Body of pancreas (tissue), 4 donors: ENCODE measurements at regions not wholly inside any gene's neighbourhood (a gene's known extent, or its start where the extent isn't known, plus 50 kb on each side); places are given as distances from the start of the nearest gene placed in this dataset.
A peak's percentile ranks its signal among the peaks of the same experiment; 100 is the strongest.

Experiments used
- ATAC-seq: fragments of 150-250 bp; one replicate; pipeline ENCODE4 v1.9.1; 2016
- DNase-seq, 4 donors: peaks; one replicate each; pipeline ENCODE4 v3.0.0-alpha.2; 2019
- H3K27ac ChIP-seq, 4 donors: fragments of 200-600 bp; sonication (generic); 1 replicate in 3 of 4; 2 replicates in 1 of 4; pipeline versions ENCODE4 v1.5.1 to v1.6.1; 2016 to 2019; ENCODE audit warnings: mild to moderate bottlenecking in 1 of 4, mixed read lengths in 1 of 4, moderate library complexity in 1 of 4
- H3K27me3 ChIP-seq, 2 donors: fragments of 200-600 bp; sonication (generic); one replicate each; pipeline ENCODE4 v1.6.0; 2016; ENCODE audit warnings: mild to moderate bottlenecking in 1 of 2
- H3K36me3 ChIP-seq, 2 donors: fragments of 200-600 bp; sonication (generic); replicated peaks in 1 of 2; 2 replicates each; pipeline ENCODE4 v1.5.1; 2016; ENCODE audit warnings: low read depth in 2 of 2; ENCODE audit not compliant: insufficient read depth in 1 of 2
- H3K4me1 ChIP-seq: fragments of 200-600 bp; sonication (generic); one replicate; pipeline ENCODE4 v1.6.0; 2016
- H3K4me3 ChIP-seq, 2 donors: fragments of 200-600 bp; sonication (generic); 1 replicate in 1 of 2; 2 replicates in 1 of 2; pipeline ENCODE4 v1.5.1; 2016 to 2019
- H3K9me3 ChIP-seq, 3 donors: fragments of 200-600 bp; sonication (generic); 1 replicate in 2 of 3; 2 replicates in 1 of 3; pipeline ENCODE4 v1.5.1; 2016
- POLR2A ChIP-seq, 3 donors: fragments of 450-650 bp; IDR thresholded peaks; one replicate each; pipeline ENCODE4 v1.6.1; 2016; ENCODE audit warnings: antibody characterized with exemption in 3 of 3, mild to moderate bottlenecking in 2 of 3
- WGBS, 2 donors: methylation state at CpG; one replicate each; pipeline ENCODE4 v1.1.5; 2017; 5-methylcytosine and 5-hydroxymethylcytosine counted together
- intact Hi-C: fragments of 100-400 bp; cut with DNase I; formaldehyde crosslinking; loops from one replicate; pipeline ENCODE4 v1.15.1; 2023
- TF ChIP-seq, protein P1 (sequence below), 7 experiments: fragments of 450-650 bp in 4 of 7; fragments of 200-600 bp in 3 of 7; sonication (generic) in 3 of 7; IDR thresholded peaks; one replicate each; pipeline ENCODE4 v1.5.1; 2016 to 2019; ENCODE audit warnings: antibody characterized with exemption in 7 of 7

DNA sequence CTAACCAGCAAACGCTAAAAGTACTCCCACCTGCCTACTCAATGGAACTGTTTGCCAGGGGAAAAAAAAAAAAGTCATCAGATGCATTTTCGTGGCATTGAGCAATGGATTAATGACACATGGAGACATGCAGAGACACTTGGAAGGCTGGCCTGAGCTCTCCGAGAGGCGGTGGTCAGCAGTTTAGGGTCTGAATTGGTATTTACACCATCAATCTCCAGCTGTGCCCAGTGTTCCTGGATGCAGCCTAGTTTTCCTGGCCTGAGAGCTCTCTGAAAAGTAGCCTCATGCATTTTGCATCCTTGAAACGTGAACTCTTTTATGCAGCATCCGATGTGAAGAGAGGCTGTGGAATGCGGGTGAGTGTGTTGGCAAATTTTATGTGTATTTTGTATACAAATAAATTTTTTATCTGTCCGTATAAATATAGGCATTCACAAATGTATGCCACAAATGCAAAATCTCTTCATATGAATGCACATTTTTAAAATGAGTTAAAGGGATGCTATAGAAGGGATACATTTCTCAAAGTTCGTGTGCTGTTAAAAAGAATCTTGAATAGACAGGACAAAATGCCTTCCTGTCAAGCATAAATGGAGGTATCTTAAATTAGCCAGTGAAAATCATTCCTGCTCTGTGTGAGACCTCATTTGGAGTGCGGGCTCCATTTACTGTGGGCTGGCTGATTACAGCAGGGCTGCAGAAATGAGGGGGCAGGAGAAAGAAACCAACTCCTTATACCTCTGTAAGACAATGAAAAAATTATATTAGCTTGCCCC lies 137.7 kb upstream of the PFKP start:
- intact Hi-C loops = loop anchor here (5.0 kb wide), 1 partner anchor 118 kb away; no protein-coding TSS in a partner anchor
- no peak for ATAC-seq
- Histone ChIP-seq H3K9me3 (no peaks in the 10 kb centered on the region), H3K36me3 (no peaks in the 10 kb centered on the region), H3K4me3 (no peak overlapping the region), H3K27ac (no peak overlapping the region), H3K27me3 (no peaks in the 10 kb centered on the region), H3K4me1 (peaks cover 4% of the 10 kb centered on the region)
- WGBS, 2 donors = 49 to 51% methylated on average over 10 of the region's 10 CpGs
- TF ChIP-seq, protein P1, sequence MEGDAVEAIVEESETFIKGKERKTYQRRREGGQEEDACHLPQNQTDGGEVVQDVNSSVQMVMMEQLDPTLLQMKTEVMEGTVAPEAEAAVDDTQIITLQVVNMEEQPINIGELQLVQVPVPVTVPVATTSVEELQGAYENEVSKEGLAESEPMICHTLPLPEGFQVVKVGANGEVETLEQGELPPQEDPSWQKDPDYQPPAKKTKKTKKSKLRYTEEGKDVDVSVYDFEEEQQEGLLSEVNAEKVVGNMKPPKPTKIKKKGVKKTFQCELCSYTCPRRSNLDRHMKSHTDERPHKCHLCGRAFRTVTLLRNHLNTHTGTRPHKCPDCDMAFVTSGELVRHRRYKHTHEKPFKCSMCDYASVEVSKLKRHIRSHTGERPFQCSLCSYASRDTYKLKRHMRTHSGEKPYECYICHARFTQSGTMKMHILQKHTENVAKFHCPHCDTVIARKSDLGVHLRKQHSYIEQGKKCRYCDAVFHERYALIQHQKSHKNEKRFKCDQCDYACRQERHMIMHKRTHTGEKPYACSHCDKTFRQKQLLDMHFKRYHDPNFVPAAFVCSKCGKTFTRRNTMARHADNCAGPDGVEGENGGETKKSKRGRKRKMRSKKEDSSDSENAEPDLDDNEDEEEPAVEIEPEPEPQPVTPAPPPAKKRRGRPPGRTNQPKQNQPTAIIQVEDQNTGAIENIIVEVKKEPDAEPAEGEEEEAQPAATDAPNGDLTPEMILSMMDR (IDR thresholded peaks at IDR 0.05) = no peak
- no peak for TF ChIP-seq POLR2A (IDR thresholded peaks at IDR 0.05)
- DNase-seq = no peak

DNA sequence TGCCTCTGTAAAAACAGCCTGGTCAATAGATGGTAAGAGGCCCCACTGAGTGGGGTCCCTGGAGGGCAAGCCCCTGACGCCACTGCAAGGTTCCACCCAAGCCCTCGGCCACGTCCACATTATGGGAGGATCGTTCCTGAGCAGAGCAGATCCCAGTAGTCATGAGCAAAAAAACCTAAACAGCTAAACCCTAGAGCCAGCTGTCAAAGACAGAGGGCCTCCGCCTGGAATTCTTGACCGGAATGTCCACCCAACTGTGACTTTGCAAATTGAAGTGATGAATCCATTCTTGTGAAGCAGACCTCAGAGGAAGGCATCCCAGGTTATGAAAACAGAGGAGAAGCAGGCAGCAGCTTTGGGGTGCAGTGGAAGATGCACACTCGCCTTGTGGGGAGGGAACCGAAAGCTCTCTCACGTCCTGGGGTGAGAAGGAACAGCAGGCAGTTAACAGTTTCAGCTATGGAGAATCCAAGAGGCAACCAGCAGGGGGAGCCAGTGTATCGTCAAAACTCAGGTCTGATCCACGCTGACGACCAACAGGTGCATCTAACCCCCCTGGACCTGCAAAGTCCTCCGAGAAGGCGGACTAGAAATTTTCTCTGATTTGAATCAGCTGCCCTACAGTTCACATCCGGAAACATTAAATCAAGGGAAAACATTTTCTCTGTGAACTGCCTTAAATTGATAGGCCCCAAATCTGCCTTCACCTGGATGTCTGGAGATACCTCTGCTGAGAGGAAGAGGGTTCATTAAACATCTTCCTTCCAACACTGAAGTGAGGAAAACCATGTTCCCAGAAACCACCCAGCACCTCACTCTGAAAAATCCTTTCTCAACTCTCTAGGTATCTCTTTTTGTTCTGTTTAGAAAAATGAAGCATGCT lies 139.1 kb upstream of the PFKP start:
- intact Hi-C loops = loop anchor here (5.0 kb wide), 1 partner anchor 119 kb away; no protein-coding TSS in a partner anchor

DNA sequence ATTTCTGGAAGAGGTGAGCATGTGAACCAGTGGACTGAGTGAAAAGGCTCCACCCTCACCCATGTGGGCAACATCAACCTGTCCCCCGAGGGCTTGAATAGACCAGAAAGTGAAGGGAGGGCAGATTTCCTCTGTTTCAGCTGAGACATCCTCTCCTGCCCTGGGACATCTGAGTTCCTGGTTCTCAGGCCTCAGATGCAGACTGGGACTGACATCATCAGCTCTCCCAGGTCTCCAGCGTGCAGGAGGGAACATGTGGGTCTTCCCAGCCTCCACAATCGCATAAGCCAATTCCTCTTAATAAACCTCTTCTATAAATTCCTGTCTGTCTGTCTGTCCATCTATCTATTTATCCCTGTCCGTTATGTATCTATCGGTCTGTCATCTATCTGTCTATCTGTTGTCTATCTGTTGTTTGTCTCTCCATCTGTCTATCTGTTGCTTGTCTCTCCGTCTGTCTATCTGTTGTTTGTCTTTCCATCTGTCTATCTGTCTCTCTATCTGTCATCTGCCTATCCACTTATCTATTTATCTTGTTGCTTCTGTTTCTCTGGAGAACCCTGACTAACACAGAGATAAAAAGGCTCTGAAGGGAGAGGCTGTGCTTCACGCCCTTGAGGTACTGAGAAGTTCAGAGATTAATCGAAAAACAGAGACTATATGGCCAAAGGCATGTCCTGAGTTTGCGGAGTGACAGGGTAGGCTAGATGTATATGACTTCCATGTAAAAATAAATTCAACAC lies 140.3 kb upstream of the PFKP start:
- intact Hi-C loops = loop anchor here (5.0 kb wide), 1 partner anchor 120 kb away; no protein-coding TSS in a partner anchor
- Histone ChIP-seq H3K36me3 (no peaks in the 10 kb centered on the region), H3K27me3 (no peaks in the 10 kb centered on the region), H3K9me3 (no peaks in the 10 kb centered on the region), H3K4me1 (peaks cover 4% of the 10 kb centered on the region), H3K4me3 (no peak overlapping the region), H3K27ac (no peak overlapping the region)
- DNase-seq (no peak), ATAC-seq (no peak)
- TF ChIP-seq POLR2A (IDR thresholded peaks at IDR 0.05) = no peak
- TF ChIP-seq, protein P1 (IDR thresholded peaks at IDR 0.05) = no peak
- 47 to 63% methylated on average over 9 of the region's 9 CpGs for WGBS, 2 donors

More for the DNA sequence above, 139.1 kb upstream of the PFKP start:
- Histone ChIP-seq H3K27ac (no peak overlapping the region), H3K4me3 (no peak overlapping the region), H3K27me3 (no peaks in the 10 kb centered on the region), H3K4me1 (peaks cover 4% of the 10 kb centered on the region), H3K36me3 (no peaks in the 10 kb centered on the region), H3K9me3 (no peaks in the 10 kb centered on the region)
- WGBS, 2 donors = 25 to 29% methylated on average over 15 of the region's 15 CpGs
- peak; percentile 56 for ATAC-seq
- TF ChIP-seq, protein P1 (IDR thresholded peaks at IDR 0.05) = peak; percentile 53 to 78 (median 72)
- no peak for TF ChIP-seq POLR2A (IDR thresholded peaks at IDR 0.05)
- peak; percentile 73 to 80 (median 76) for DNase-seq

DNA sequence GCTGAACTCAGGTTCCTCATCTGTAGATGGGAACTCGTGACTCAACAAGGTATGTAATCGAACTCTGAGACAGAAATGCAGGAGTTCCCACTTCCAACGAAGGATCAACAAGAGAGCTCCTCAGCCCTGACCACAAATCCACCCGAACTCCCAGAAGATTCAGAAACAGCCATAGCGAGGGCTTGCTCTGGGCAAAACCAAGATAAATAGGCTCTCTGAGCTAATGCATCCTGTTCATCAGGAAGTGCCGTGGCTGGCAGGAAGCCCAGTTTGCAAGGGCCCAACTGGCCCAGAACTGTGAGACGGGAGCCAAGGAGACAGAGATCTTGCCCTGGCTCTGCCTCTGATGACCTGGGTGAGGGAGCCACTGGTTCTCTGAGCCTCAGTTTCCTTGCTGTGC lies 141.7 kb upstream of the PFKP start:
- intact Hi-C loops = loop anchor here (5.0 kb wide), 1 partner anchor 122 kb away; no protein-coding TSS in a partner anchor
- H3K27ac ChIP-seq = peak overlapping the region in 1 of 4 donors; percentile 13
- ATAC-seq (no peak), DNase-seq (peak; percentile 35 to 73 (median 64))
- no peak for TF ChIP-seq POLR2A (IDR thresholded peaks at IDR 0.05)
- TF ChIP-seq, protein P1 (IDR thresholded peaks at IDR 0.05) = no peak
- no peak overlapping the region for H3K4me3 ChIP-seq
- H3K36me3 ChIP-seq = no peaks in the 10 kb centered on the region
- H3K9me3 ChIP-seq = no peaks in the 10 kb centered on the region
- H3K4me1 ChIP-seq = peaks cover 4% of the 10 kb centered on the region
- 19 to 24% methylated on average over 7 of the region's 7 CpGs for WGBS, 2 donors
- no peaks in the 10 kb centered on the region for H3K27me3 ChIP-seq
